PC-3 (cell line): ENCODE measurements at regions not wholly inside any gene's neighbourhood (a gene's known extent, or its start where the extent isn't known, plus 50 kb on each side); places are given as distances from the start of the nearest gene placed in this dataset.

Experiments
- EZH2 ChIP-seq: fragments of 300-600 bp; sonication (generic); IDR thresholded peaks from one replicate; pipeline ENCODE4 v1.6.1; 2017; ENCODE audit warnings: antibody characterized with exemption, mild to moderate bottlenecking, low read length; ENCODE audit not compliant: unreplicated experiment
- EZH2phosphoT487 ChIP-seq: fragments of 300-600 bp; sonication (generic); IDR thresholded peaks from 2 replicates; pipeline ENCODE4 v1.6.1; 2018; ENCODE audit warnings: mild to moderate bottlenecking, antibody characterized with exemption, low read length, borderline replicate concordance
- TF ChIP-seq, protein P1 (sequence below): fragments of 300-600 bp; sonication (generic); conservative IDR thresholded peaks from 2 replicates; pipeline ENCODE4 v1.5.1; 2017; ENCODE audit warnings: antibody characterized with exemption, low read depth, mild to moderate bottlenecking, low read length

DNA sequence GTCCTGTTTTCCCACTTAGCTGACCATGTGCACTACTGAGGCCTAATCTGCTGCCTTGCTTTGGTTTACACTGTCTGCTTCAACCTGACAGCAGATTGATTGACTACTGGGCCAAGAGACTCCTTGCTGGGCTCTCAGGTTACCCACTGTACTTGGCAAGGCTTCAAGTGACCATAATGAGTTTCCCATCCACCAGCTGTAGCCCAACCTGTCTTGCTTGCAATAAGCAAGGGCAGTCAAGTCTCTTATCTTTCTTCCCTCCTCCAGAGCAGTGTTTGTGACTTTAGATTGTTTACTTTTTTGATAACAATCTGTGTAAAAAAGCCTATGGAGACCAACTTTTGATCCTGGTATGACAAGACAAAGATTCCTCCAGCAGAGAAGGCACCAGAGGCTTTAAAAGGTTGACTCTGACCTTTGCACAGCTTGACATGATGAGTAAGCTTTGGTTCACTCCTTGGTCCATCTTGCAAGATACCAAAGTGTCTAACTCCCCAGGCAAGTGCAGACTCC, 912.3 kb upstream of the SEMA6A start:
- TF ChIP-seq, protein P1, sequence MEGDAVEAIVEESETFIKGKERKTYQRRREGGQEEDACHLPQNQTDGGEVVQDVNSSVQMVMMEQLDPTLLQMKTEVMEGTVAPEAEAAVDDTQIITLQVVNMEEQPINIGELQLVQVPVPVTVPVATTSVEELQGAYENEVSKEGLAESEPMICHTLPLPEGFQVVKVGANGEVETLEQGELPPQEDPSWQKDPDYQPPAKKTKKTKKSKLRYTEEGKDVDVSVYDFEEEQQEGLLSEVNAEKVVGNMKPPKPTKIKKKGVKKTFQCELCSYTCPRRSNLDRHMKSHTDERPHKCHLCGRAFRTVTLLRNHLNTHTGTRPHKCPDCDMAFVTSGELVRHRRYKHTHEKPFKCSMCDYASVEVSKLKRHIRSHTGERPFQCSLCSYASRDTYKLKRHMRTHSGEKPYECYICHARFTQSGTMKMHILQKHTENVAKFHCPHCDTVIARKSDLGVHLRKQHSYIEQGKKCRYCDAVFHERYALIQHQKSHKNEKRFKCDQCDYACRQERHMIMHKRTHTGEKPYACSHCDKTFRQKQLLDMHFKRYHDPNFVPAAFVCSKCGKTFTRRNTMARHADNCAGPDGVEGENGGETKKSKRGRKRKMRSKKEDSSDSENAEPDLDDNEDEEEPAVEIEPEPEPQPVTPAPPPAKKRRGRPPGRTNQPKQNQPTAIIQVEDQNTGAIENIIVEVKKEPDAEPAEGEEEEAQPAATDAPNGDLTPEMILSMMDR: no peak
- TF ChIP-seq EZH2 (no peak), EZH2phosphoT487 (no peak)
